Progenitor cell of endocrine pancreas (in vitro differentiated cells): ENCODE measurements at regions not wholly inside any gene's neighbourhood (a gene's known extent, or its start where the extent isn't known, plus 50 kb on each side); places are given as distances from the start of the nearest gene placed in this dataset.
"Not testable (repeated sequence)": the region's sequence is repeated elsewhere in the genome, so short reads cannot be mapped to it uniquely, and the experiment has no call there.

Source experiments
- DNase-seq: peaks from one replicate; pipeline ENCODE4 v3.0.0; 2021; ENCODE audit warnings: low spot score; ENCODE audit not compliant: unreplicated experiment
- H3K27ac Mint-ChIP-seq: 2 replicates; pipeline ENCODE4 v1.8.0; 2021; ENCODE audit warnings: mild to moderate bottlenecking, moderate library complexity, mixed read lengths
- H3K27me3 Mint-ChIP-seq: 2 replicates; pipeline ENCODE4 v1.8.0; 2021; ENCODE audit warnings: mixed read lengths
- H3K36me3 Mint-ChIP-seq: 2 replicates; pipeline ENCODE4 v1.8.0; 2022; ENCODE audit warnings: mixed read lengths; ENCODE audit not compliant: insufficient read depth
- H3K4me1 Mint-ChIP-seq: 2 replicates; pipeline ENCODE4 v1.8.0; 2021; ENCODE audit warnings: low read depth, mixed read lengths
- H3K4me3 Mint-ChIP-seq: 2 replicates; pipeline ENCODE4 v1.8.0; 2021; ENCODE audit warnings: low read depth, mild to moderate bottlenecking, moderate library complexity, mixed read lengths
- H3K9me3 Mint-ChIP-seq: 2 replicates; pipeline ENCODE4 v1.8.0; 2021; ENCODE audit warnings: low read depth, mixed read lengths
- TF ChIP-seq, protein P1 (sequence below): fragments of 200-600 bp; sonication (generic); IDR thresholded peaks from one replicate; pipeline ENCODE4 v1.5.0; 2021; ENCODE audit warnings: antibody characterized with exemption, mild to moderate bottlenecking; ENCODE audit not compliant: unreplicated experiment

DNA sequence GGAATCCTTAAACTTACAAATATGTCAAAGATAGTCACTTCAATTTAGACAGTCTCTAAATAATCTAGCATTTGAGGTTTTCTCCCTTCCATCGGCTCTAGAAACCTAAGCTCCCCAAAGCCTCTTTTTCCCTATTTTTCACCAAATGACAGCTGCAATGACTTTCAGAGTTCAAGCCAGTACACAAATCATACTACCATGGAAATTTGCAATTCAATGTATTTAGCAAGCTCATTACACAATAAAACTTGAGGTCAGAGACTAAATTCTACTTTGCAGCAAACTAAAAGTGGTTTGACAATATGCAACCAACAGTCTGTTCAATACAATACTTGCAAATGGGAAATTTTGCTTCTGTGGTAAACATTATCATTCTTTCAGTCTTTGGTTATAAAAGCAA lies 80.3 kb downstream of the SKIDA1 start:
- H3K9me3 Mint-ChIP-seq: no peaks in the 10 kb centered on the region
- no peak overlapping the region for H3K27ac Mint-ChIP-seq
- DNase-seq: no peak
- H3K27me3 Mint-ChIP-seq: no peaks in the 10 kb centered on the region
- TF ChIP-seq, protein P1, sequence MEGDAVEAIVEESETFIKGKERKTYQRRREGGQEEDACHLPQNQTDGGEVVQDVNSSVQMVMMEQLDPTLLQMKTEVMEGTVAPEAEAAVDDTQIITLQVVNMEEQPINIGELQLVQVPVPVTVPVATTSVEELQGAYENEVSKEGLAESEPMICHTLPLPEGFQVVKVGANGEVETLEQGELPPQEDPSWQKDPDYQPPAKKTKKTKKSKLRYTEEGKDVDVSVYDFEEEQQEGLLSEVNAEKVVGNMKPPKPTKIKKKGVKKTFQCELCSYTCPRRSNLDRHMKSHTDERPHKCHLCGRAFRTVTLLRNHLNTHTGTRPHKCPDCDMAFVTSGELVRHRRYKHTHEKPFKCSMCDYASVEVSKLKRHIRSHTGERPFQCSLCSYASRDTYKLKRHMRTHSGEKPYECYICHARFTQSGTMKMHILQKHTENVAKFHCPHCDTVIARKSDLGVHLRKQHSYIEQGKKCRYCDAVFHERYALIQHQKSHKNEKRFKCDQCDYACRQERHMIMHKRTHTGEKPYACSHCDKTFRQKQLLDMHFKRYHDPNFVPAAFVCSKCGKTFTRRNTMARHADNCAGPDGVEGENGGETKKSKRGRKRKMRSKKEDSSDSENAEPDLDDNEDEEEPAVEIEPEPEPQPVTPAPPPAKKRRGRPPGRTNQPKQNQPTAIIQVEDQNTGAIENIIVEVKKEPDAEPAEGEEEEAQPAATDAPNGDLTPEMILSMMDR: no peak
- no peaks in the 10 kb centered on the region for H3K36me3 Mint-ChIP-seq
- H3K4me3 Mint-ChIP-seq: no peak overlapping the region
- no peaks in the 10 kb centered on the region for H3K4me1 Mint-ChIP-seq

DNA sequence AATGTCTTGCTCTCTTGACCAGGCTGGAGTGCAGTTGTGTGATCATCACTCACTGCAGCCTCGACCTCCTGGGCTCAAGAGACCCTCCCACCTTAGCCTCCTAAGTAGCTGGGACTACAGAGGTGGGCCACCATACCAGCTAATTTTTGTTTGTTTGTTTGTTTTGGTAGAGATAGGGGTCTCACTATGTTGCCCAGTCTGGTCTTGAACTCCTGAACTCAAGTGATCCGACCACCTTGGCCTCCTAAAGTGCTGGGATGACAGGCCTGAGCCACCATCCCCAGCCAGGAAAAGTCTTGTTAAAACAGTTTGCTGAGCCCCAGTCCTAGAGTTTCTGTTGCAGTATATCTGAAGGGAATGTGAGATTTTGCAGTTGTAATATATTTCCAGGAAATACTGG lies 83.9 kb downstream of the SKIDA1 start:
- Mint-ChIP-seq H3K4me3 (no peak overlapping the region), H3K4me1 (no peaks in the 10 kb centered on the region), H3K36me3 (no peaks in the 10 kb centered on the region), H3K27me3 (no peaks in the 10 kb centered on the region), H3K27ac (no peak overlapping the region), H3K9me3 (no peaks in the 10 kb centered on the region)
- TF ChIP-seq, protein P1: no peak
- DNase-seq: no peak

DNA sequence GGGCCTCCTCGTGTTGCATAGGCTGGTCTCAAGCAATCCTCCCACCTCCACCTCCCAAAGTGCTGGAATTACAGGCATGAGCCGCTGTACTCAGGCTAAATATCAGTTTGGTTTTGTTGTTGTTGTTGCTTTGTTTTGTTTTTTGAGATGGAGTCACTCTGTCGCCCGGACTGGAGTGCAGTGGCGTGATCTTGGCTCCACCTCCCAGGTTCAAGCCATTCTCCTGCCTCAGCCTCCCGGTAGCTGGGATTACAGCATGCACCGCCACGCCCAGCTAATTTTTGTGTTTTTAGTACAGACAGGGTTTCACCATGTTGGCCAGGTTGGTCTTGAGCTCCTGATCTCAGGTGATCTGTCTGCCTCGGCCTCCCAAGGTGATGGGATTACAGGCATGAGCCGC lies 86.6 kb downstream of the SKIDA1 start:
- H3K4me3 Mint-ChIP-seq, DNase-seq, H3K27ac Mint-ChIP-seq, H3K27me3 Mint-ChIP-seq, H3K9me3 Mint-ChIP-seq, H3K4me1 Mint-ChIP-seq, H3K36me3 Mint-ChIP-seq: not testable (repeated sequence)

DNA sequence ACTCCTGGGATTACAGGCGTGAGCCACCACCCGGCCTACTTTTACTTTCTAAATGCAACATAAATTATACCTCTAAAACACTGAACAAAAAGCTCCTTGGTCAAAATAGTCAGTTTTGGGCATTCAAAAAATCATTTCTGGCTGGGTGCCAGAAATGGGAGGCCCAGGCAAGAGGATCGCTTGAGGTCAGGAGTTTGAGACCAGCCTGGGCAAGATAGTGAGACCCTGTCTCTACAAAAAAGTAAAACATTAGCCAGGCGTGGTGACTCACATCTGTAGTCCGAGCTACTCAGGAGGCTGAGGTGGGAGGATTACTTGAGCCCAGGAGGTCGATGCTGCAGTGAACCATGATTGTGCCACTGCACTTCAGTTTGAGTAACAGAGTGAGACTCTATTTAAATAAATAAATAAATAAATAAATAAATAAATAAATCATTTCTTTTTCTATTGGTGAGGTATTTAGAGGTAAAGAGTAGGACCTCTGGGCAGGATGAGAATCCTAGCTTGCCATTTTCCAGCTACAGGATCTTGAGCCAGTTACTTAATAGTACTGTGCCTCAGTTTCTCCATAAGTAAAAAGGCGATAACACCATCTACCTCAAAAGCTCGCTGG lies 87.6 kb downstream of the SKIDA1 start:
- TF ChIP-seq, protein P1: no peak
- Mint-ChIP-seq H3K27ac (no peak overlapping the region), H3K36me3 (no peaks in the 10 kb centered on the region), H3K27me3 (no peaks in the 10 kb centered on the region), H3K4me1 (no peaks in the 10 kb centered on the region), H3K9me3 (no peaks in the 10 kb centered on the region), H3K4me3 (no peak overlapping the region)
- DNase-seq: no peak

DNA sequence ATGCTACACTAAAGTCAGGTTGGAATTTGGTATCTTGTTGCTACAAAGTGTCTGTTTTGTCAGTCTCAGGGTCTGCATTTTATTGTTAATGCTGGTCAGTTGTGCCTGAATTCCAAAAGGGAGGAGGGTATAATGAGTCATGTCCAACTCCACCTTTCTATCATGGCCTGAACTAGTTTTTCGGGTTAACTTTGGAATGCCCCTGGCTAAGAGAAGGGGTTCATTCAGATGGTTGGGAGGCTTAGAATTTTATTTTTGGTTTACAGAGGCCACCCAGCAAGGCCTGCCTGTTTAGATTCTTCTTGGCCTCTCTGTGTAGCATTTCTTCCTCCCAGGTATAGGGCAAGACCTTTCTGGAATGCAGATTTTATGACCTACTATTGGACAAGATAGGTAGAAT lies 93.2 kb downstream of the SKIDA1 start:
- no peak overlapping the region for H3K4me3 Mint-ChIP-seq
- no peaks in the 10 kb centered on the region for H3K36me3 Mint-ChIP-seq
- no peak for DNase-seq
- H3K4me1 Mint-ChIP-seq: no peaks in the 10 kb centered on the region
- H3K9me3 Mint-ChIP-seq: peaks cover 9% of the 10 kb centered on the region
- H3K27ac Mint-ChIP-seq: no peak overlapping the region
- no peaks in the 10 kb centered on the region for H3K27me3 Mint-ChIP-seq
- TF ChIP-seq, protein P1: no peak

DNA sequence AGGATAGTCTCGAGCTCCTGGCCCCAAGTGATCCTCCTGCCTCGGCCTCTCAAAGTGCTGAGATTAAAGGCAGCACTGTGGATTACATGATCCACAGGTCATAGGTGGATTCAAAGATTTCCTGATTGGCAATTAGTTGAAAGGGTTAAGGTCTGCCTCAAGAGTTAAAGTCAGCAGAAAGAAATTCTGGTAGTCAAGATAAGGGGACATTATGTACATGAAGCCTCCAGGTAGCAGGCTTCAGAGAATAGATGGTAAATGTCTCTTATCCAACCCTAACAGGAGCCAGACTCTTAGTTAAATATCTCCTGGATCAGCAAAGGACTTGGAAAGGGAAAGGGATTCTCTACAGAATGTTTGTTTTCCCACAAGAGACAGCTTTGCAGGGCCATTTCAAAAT lies 93.7 kb downstream of the SKIDA1 start:
- Mint-ChIP-seq H3K36me3 (no peaks in the 10 kb centered on the region), H3K4me3 (no peak overlapping the region), H3K27ac (no peak overlapping the region), H3K27me3 (no peaks in the 10 kb centered on the region), H3K4me1 (no peaks in the 10 kb centered on the region), H3K9me3 (peaks cover 12% of the 10 kb centered on the region)
- TF ChIP-seq, protein P1: no peak
- DNase-seq: no peak
